CD4-positive, CD25-positive, alpha-beta regulatory T cell (primary cell): ENCODE measurements at regions not wholly inside any gene's neighbourhood (a gene's known extent, or its start where the extent isn't known, plus 50 kb on each side); places are given as distances from the start of the nearest gene placed in this dataset.
A peak's percentile ranks its signal among the peaks of the same experiment; 100 is the strongest.

Experiments used
- ATAC-seq, 2 donors: fragments of 150-1000 bp; cut with Tn5 transposase; one replicate each; pipeline ENCODE4 v1.10.0; 2021; ENCODE audit warnings: low read depth in 2 of 2, moderate number of reproducible peaks in 2 of 2, moderate library complexity in 1 of 2
- DNase-seq, 3 donors: peaks; one replicate each; pipeline versions ENCODE4 v3.0.0 to v3.0.0-alpha.2; 2012 to 2022; ENCODE audit warnings: mixed read lengths in 1 of 3
- H3K27ac ChIP-seq: one replicate; pipeline ENCODE4 v1.7.0; 2013; ENCODE audit warnings: mild to moderate bottlenecking, low read length; ENCODE audit not compliant: insufficient read depth, poor library complexity, severe bottlenecking
- H3K27me3 ChIP-seq: one replicate; pipeline ENCODE4 v1.7.0; 2013; ENCODE audit warnings: low read length; ENCODE audit not compliant: control insufficient read depth, insufficient read depth
- H3K36me3 ChIP-seq: one replicate; pipeline ENCODE4 v1.7.0; 2013; ENCODE audit warnings: mild to moderate bottlenecking, low read length, moderate library complexity; ENCODE audit not compliant: control insufficient read depth, insufficient read depth
- H3K4me1 ChIP-seq: 2 replicates; pipeline ENCODE4 v1.7.0; 2013; ENCODE audit warnings: mild to moderate bottlenecking, low read length; ENCODE audit not compliant: insufficient read depth, control insufficient read depth, poor library complexity, severe bottlenecking
- H3K4me3 ChIP-seq: one replicate; pipeline ENCODE4 v1.7.0; 2013; ENCODE audit warnings: low read depth, mild to moderate bottlenecking, low read length, moderate library complexity
- H3K9me3 ChIP-seq, 2 experiments: 1 replicate in 1 of 2; 2 replicates in 1 of 2; pipeline ENCODE4 v1.7.0; 2013; ENCODE audit warnings: low read length in 2 of 2, mild to moderate bottlenecking in 1 of 2, moderate library complexity in 1 of 2; ENCODE audit not compliant: control insufficient read depth in 2 of 2
- H3K27ac Mint-ChIP-seq, 3 donors: one replicate each; pipeline ENCODE4 v1.8.0; 2020 to 2022; ENCODE audit warnings: mild to moderate bottlenecking in 3 of 3, mixed read lengths in 3 of 3, moderate library complexity in 2 of 3
- H3K27me3 Mint-ChIP-seq: one replicate; pipeline ENCODE4 v1.8.0; 2022; ENCODE audit warnings: mild to moderate bottlenecking, mixed read lengths
- H3K36me3 Mint-ChIP-seq: one replicate; pipeline ENCODE4 v1.8.0; 2020; ENCODE audit warnings: mixed read lengths
- H3K4me1 Mint-ChIP-seq, 4 donors: one replicate each; pipeline ENCODE4 v1.8.0; 2020 to 2022; ENCODE audit warnings: mixed read lengths in 4 of 4, mild to moderate bottlenecking in 1 of 4
- H3K4me3 Mint-ChIP-seq, 4 donors: one replicate each; pipeline ENCODE4 v1.8.0; 2020 to 2022; ENCODE audit warnings: mild to moderate bottlenecking in 4 of 4, mixed read lengths in 4 of 4, moderate library complexity in 3 of 4
- H3K9me3 Mint-ChIP-seq, 7 donors: one replicate each; pipeline ENCODE4 v1.8.0; 2020 to 2022; ENCODE audit warnings: mixed read lengths in 7 of 7, mild to moderate bottlenecking in 3 of 7, moderate library complexity in 2 of 7

DNA sequence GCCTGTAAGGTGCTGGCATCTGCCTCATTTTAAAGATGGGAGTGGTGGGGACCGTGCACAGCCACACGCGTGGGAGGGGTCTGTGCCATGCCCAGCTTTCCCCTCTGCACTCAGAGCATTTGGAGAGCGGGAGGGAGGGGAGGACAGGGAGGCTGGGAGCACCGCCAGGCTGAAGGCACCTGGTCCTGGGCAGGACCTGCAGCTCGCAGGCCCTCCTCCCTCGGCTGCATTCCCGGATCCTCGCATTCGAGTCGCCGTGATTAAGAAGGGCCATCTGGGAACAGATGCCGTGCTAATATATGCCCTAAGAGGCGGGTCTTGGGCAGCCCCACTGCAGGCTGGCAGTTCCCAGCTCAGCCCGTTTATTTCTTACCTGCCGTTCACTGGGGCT is 84.0 kb downstream of the PTGR3 start:
- no peak overlapping the region for H3K4me3 Mint-ChIP-seq
- H3K9me3 Mint-ChIP-seq = peaks cover 0 to 2% (median 0%) of the 10 kb centered on the region in 7 donors
- H3K36me3 Mint-ChIP-seq = no peaks in the 10 kb centered on the region
- no peak overlapping the region for H3K27ac Mint-ChIP-seq
- peaks cover 4% of the 10 kb centered on the region for H3K27me3 Mint-ChIP-seq
- ATAC-seq (no peak), DNase-seq (no peak)
- Histone ChIP-seq H3K9me3 (no peaks in the 10 kb centered on the region), H3K4me1 (no peaks in the 10 kb centered on the region), H3K36me3 (no peaks in the 10 kb centered on the region), H3K27ac (no peak overlapping the region), H3K4me3 (no peak overlapping the region), H3K27me3 (no peaks in the 10 kb centered on the region)
- peaks cover 0 to 9% (median 2%) of the 10 kb centered on the region in 4 donors for H3K4me1 Mint-ChIP-seq

DNA sequence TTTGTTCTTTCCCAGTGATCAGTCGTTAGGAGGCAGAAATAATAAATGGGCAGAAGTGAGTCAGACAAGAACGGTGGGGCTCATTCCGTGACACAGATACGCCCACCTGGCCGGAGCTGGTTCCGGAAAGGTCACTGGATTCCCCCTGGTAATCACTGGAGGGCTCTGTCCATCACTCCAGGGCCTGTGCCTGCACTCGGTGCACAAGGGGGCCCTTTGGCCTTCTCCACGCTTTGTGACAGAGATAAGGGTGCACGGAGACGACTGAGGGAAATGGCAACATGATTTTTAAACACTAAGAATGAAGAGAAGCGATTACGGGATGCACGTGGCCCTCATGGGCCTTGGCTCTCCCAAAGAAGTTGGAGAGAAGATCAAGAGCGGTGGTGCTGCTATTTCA is 84.4 kb downstream of the PTGR3 start:
- Histone ChIP-seq H3K4me1 (no peaks in the 10 kb centered on the region), H3K27me3 (no peaks in the 10 kb centered on the region), H3K36me3 (no peaks in the 10 kb centered on the region), H3K4me3 (no peak overlapping the region), H3K27ac (no peak overlapping the region), H3K9me3 (no peaks in the 10 kb centered on the region)
- no peak overlapping the region for H3K4me3 Mint-ChIP-seq
- DNase-seq (no peak), ATAC-seq (no peak)
- H3K4me1 Mint-ChIP-seq = peaks cover 0 to 9% (median 2%) of the 10 kb centered on the region in 4 donors
- H3K36me3 Mint-ChIP-seq = no peaks in the 10 kb centered on the region
- H3K27me3 Mint-ChIP-seq = peaks cover 4% of the 10 kb centered on the region
- H3K9me3 Mint-ChIP-seq = no peaks in the 10 kb centered on the region
- no peak overlapping the region for H3K27ac Mint-ChIP-seq

DNA sequence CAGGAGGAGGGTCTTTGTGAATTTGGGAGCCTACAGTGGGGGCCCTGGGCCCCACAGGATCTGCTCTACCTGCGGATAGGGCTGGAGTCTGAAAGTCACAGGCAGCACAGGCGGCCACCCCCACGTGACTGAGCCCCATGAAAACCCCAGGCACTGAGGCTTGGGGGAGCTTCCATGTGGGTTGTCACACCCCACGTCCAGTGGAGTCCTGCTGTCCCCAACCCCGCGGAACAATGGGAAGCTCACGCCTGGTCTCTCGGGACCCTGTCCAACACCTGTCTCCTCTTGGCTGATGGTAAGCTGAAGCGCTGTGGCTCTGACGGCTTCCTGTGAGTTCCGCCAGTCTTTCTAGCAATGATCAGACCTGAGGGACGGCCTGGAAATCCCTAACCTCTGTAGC is 85.8 kb downstream of the PTGR3 start:
- no peak overlapping the region for H3K27ac ChIP-seq
- H3K4me3 Mint-ChIP-seq = no peak overlapping the region
- no peak for DNase-seq
- H3K27me3 ChIP-seq = no peaks in the 10 kb centered on the region
- no peak overlapping the region for H3K4me3 ChIP-seq
- H3K36me3 Mint-ChIP-seq = no peaks in the 10 kb centered on the region
- no peak overlapping the region for H3K27ac Mint-ChIP-seq
- peaks cover 4% of the 10 kb centered on the region for H3K27me3 Mint-ChIP-seq
- peaks cover 0 to 9% (median 2%) of the 10 kb centered on the region in 4 donors for H3K4me1 Mint-ChIP-seq
- no peaks in the 10 kb centered on the region for H3K4me1 ChIP-seq
- no peaks in the 10 kb centered on the region for H3K9me3 Mint-ChIP-seq
- no peak for ATAC-seq
- H3K9me3 ChIP-seq = no peaks in the 10 kb centered on the region
- no peaks in the 10 kb centered on the region for H3K36me3 ChIP-seq

DNA sequence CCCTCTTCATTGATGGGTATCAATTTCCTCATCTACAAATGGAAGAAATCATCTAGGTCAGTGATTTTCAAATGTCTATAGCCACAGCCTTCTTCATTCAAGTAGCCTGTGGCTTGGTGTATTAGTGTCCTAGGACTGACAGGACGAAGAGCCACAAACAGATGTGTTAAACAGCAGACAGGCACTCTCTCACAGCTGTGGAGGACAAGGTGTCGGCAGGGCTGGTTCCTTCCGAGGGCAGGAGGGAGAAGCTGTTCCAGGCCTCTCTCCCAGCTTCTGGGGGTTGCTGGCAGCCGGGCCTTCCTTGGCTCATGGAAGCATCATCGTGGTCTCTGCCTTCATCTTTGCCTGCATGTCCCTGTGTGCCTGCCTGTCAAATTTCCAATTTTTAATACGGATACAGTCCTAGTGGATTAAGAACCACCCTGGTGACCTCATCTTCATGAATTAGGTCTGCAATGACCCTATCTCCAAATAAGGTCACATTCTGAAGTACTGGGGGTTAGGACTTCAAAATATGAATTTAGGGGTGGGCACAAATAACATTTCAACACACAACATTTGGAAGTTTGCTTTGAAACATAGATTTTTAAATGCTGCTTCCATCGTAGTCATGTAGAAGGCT is 86.5 kb downstream of the PTGR3 start:
- Histone ChIP-seq H3K36me3 (no peaks in the 10 kb centered on the region), H3K4me3 (no peak overlapping the region), H3K27ac (no peak overlapping the region), H3K9me3 (no peaks in the 10 kb centered on the region), H3K4me1 (no peaks in the 10 kb centered on the region), H3K27me3 (no peaks in the 10 kb centered on the region)
- DNase-seq = no peak
- H3K4me1 Mint-ChIP-seq = peaks cover 0 to 9% (median 2%) of the 10 kb centered on the region in 4 donors
- ATAC-seq = no peak
- no peaks in the 10 kb centered on the region for H3K36me3 Mint-ChIP-seq
- no peak overlapping the region for H3K4me3 Mint-ChIP-seq
- H3K27me3 Mint-ChIP-seq = peaks cover 4% of the 10 kb centered on the region
- H3K9me3 Mint-ChIP-seq = no peaks in the 10 kb centered on the region
- H3K27ac Mint-ChIP-seq = no peak overlapping the region

DNA sequence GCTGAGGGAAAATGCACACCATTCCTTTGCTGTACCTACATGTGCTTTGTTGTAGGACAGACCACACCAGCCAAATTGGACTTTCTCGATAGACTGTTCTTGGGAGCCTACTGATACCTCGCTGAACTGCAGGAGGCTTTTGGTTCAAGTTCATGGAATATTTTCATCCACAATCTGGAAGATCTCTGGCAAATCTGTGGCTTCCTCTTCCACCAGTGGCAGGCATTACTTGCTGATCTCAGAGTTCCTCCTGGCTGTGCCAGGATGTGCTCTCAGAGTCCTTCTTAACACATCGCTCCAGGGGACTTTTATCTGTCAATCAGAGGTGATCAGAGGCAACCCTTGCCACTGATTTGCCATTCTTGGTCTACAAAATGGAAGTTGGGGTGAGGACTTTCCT is 87.7 kb downstream of the PTGR3 start:
- ATAC-seq (no peak), DNase-seq (no peak)
- no peaks in the 10 kb centered on the region for H3K36me3 Mint-ChIP-seq
- H3K4me3 Mint-ChIP-seq = no peak overlapping the region
- Histone ChIP-seq H3K27ac (no peak overlapping the region), H3K9me3 (no peaks in the 10 kb centered on the region), H3K4me3 (no peak overlapping the region), H3K4me1 (no peaks in the 10 kb centered on the region), H3K36me3 (no peaks in the 10 kb centered on the region), H3K27me3 (no peaks in the 10 kb centered on the region)
- peaks cover 4% of the 10 kb centered on the region for H3K27me3 Mint-ChIP-seq
- H3K27ac Mint-ChIP-seq = peak overlapping the region in 1 of 3 donors; percentile 60
- peaks cover 0 to 7% (median 2%) of the 10 kb centered on the region in 4 donors for H3K4me1 Mint-ChIP-seq
- no peaks in the 10 kb centered on the region for H3K9me3 Mint-ChIP-seq

DNA sequence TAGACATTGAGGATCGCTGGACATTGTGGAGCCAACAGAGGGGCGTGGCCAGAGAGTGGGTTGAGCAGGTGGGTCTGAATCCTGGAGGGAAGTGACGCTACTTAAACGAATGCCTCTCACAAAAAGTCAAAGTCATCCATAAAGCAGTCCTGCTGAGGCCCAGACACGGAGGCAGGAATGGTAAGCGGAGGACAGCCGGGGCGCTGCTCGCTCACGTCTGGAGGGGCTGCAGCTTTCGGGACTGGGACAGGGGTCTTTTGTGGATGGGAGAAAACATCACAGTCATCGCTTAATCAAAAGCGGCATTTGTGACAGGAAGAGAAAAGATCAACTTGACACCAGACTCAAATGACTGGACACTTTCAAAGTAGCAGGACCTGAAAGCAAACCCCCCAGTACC is 88.4 kb downstream of the PTGR3 start:
- ATAC-seq = no peak
- Histone ChIP-seq H3K27ac (no peak overlapping the region), H3K4me3 (no peak overlapping the region), H3K9me3 (no peaks in the 10 kb centered on the region), H3K36me3 (no peaks in the 10 kb centered on the region), H3K4me1 (no peaks in the 10 kb centered on the region), H3K27me3 (no peaks in the 10 kb centered on the region)
- Mint-ChIP-seq H3K36me3 (no peaks in the 10 kb centered on the region), H3K27ac (no peak overlapping the region), H3K27me3 (peaks cover 4% of the 10 kb centered on the region), H3K4me1 (peaks cover 0 to 4% (median 0%) of the 10 kb centered on the region in 4 donors), H3K9me3 (no peaks in the 10 kb centered on the region), H3K4me3 (no peak overlapping the region)
- no peak for DNase-seq

DNA sequence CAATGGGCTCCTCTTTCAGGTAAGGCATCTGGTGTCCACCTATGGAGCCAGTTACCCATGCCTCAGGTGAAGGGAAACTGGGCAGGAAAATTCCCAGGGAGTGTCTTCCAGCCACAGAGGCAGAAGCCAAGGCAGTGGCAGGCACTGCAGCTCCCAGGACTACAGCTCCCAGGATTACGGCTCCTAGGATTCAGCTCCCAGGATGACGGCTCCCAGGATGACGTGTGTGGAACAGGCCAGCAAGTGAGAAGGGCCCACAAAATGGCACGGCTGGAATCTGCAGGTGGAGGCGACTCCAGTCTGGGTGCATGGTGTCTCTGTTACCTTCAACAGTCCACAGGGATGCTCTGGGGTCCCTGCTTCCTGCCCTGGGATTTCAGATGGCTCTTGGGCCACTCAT is 92.1 kb downstream of the PTGR3 start:
- H3K4me1 ChIP-seq = no peaks in the 10 kb centered on the region
- H3K27ac ChIP-seq = no peak overlapping the region
- H3K9me3 ChIP-seq = no peaks in the 10 kb centered on the region
- H3K9me3 Mint-ChIP-seq = no peaks in the 10 kb centered on the region
- H3K36me3 Mint-ChIP-seq = no peaks in the 10 kb centered on the region
- H3K27me3 ChIP-seq = no peaks in the 10 kb centered on the region
- no peaks in the 10 kb centered on the region for H3K36me3 ChIP-seq
- H3K4me1 Mint-ChIP-seq = no peaks in the 10 kb centered on the region
- DNase-seq (no peak), ATAC-seq (no peak)
- no peak overlapping the region for H3K4me3 Mint-ChIP-seq
- H3K27ac Mint-ChIP-seq = no peak overlapping the region
- peaks cover 4% of the 10 kb centered on the region for H3K27me3 Mint-ChIP-seq
- H3K4me3 ChIP-seq = no peak overlapping the region

DNA sequence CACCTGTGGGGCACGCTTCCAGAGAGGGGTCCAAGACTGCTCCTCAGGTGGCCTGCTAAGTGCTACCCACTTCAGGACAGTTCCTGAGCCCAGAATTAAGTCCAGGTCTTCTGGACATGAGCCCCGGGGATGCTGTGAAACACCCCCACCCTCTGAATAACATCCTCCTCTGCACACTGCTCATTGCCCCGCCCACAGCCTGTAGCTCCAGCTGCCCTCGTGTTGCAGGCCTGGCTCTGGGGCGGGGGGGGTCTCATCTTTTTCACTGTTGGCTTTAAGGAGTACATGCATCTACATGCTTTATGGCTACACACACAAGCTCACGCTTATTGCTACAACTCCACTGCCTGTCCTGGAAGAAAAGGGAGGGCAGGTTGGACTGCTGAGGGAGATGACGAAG is 92.8 kb downstream of the PTGR3 start:
- H3K4me1 ChIP-seq = no peaks in the 10 kb centered on the region
- no peaks in the 10 kb centered on the region for H3K27me3 ChIP-seq
- no peak overlapping the region for H3K4me3 Mint-ChIP-seq
- no peak for ATAC-seq
- no peaks in the 10 kb centered on the region for H3K36me3 ChIP-seq
- no peak overlapping the region for H3K27ac Mint-ChIP-seq
- H3K36me3 Mint-ChIP-seq = no peaks in the 10 kb centered on the region
- DNase-seq = no peak
- no peaks in the 10 kb centered on the region for H3K9me3 Mint-ChIP-seq
- no peaks in the 10 kb centered on the region for H3K9me3 ChIP-seq
- H3K4me1 Mint-ChIP-seq = no peaks in the 10 kb centered on the region
- no peak overlapping the region for H3K27ac ChIP-seq
- peaks cover 4% of the 10 kb centered on the region for H3K27me3 Mint-ChIP-seq
- no peak overlapping the region for H3K4me3 ChIP-seq
